H9 (cell line): ENCODE measurements at regions not wholly inside any gene's neighbourhood (a gene's known extent, or its start where the extent isn't known, plus 50 kb on each side); places are given as distances from the start of the nearest gene placed in this dataset.

Experiments
- DNase-seq: peaks from one replicate; pipeline ENCODE4 v3.0.0-alpha.2; 2017
- H2AFZ ChIP-seq: one replicate; pipeline ENCODE4 v1.6.1; 2013; ENCODE audit warnings: mild to moderate bottlenecking, low read length, control low read depth, moderate library complexity
- H2AK5ac ChIP-seq: 2 replicates; pipeline ENCODE4 v1.6.1; 2013; ENCODE audit warnings: low read length, control low read depth, mixed read lengths; ENCODE audit not compliant: insufficient read length
- H2BK120ac ChIP-seq: one replicate; pipeline ENCODE4 v1.6.1; 2013; ENCODE audit warnings: low read depth, mild to moderate bottlenecking, low read length, control low read depth, inconsistent platforms; ENCODE audit not compliant: poor library complexity, severe bottlenecking
- H2BK12ac ChIP-seq: 2 replicates; pipeline ENCODE4 v1.6.1; 2013; ENCODE audit warnings: low read length, control low read depth, mixed read lengths, low read depth; ENCODE audit not compliant: insufficient read length
- H2BK15ac ChIP-seq: 2 replicates; pipeline ENCODE4 v1.6.1; 2013; ENCODE audit warnings: low read depth, low read length, control low read depth
- H2BK20ac ChIP-seq: one replicate; pipeline ENCODE4 v1.6.1; 2013; ENCODE audit warnings: low read depth, mild to moderate bottlenecking, low read length, control low read depth, inconsistent platforms; ENCODE audit not compliant: poor library complexity, severe bottlenecking
- H2BK5ac ChIP-seq: 2 replicates; pipeline ENCODE4 v1.6.1; 2013; ENCODE audit warnings: low read length, control low read depth, mixed read lengths; ENCODE audit not compliant: insufficient read length
- H3K14ac ChIP-seq: 2 replicates; pipeline ENCODE4 v1.6.1; 2013; ENCODE audit warnings: low read length, control low read depth; ENCODE audit not compliant: insufficient read depth
- H3K18ac ChIP-seq: 2 replicates; pipeline ENCODE4 v1.6.1; 2013; ENCODE audit warnings: low read depth, mild to moderate bottlenecking, mixed read lengths, low read length, control low read depth; ENCODE audit not compliant: insufficient read length
- H3K23ac ChIP-seq: 2 replicates; pipeline ENCODE4 v1.6.1; 2013; ENCODE audit warnings: low read length, control low read depth, mixed read lengths, low read depth; ENCODE audit not compliant: insufficient read length
- H3K23me2 ChIP-seq: 2 replicates; pipeline ENCODE4 v1.6.1; 2013; ENCODE audit warnings: low read depth, mild to moderate bottlenecking, mixed read lengths, low read length, control low read depth; ENCODE audit not compliant: insufficient read length, poor library complexity, severe bottlenecking
- H3K27ac ChIP-seq: 2 replicates; pipeline ENCODE4 v1.5.1; 2013; ENCODE audit warnings: low read length, control low read depth, mixed read lengths, low read depth; ENCODE audit not compliant: insufficient read length
- H3K27me3 ChIP-seq: 2 replicates; pipeline ENCODE4 v1.6.1; 2013; ENCODE audit warnings: low read length, control low read depth, inconsistent platforms; ENCODE audit not compliant: insufficient read depth
- H3K4ac ChIP-seq: 2 replicates; pipeline ENCODE4 v1.6.1; 2013; ENCODE audit warnings: low read depth, mild to moderate bottlenecking, control low read depth, inconsistent platforms, low read length, moderate library complexity
- H3K4me1 ChIP-seq: 2 replicates; pipeline ENCODE4 v1.6.1; 2013; ENCODE audit warnings: low read length, control low read depth, inconsistent platforms; ENCODE audit not compliant: insufficient read depth
- H3K4me2 ChIP-seq: 2 replicates; pipeline ENCODE4 v1.6.1; 2013; ENCODE audit warnings: low read length, control low read depth, mixed read lengths; ENCODE audit not compliant: insufficient read length, insufficient read depth
- H3K56ac ChIP-seq: 2 replicates; pipeline ENCODE4 v1.6.1; 2013; ENCODE audit warnings: low read depth, mild to moderate bottlenecking, mixed read lengths, low read length, control low read depth; ENCODE audit not compliant: insufficient read length
- H3K79me1 ChIP-seq: 2 replicates; pipeline ENCODE4 v1.6.1; 2013; ENCODE audit warnings: low read depth, mild to moderate bottlenecking, moderate library complexity, low read length, control low read depth, inconsistent platforms; ENCODE audit not compliant: insufficient read depth, poor library complexity, severe bottlenecking
- H3K79me2 ChIP-seq: 2 replicates; pipeline ENCODE4 v1.6.1; 2013; ENCODE audit warnings: low read length, control low read depth, inconsistent platforms; ENCODE audit not compliant: insufficient read depth
- H3K9ac ChIP-seq: 2 replicates; pipeline ENCODE4 v1.6.1; 2013; ENCODE audit warnings: low read length, control low read depth, mixed read lengths; ENCODE audit not compliant: insufficient read length; ENCODE audit errors: extremely low read depth
- H3K9me3 ChIP-seq: one replicate; pipeline ENCODE4 v1.6.1; 2013; ENCODE audit warnings: low read depth, low read length, inconsistent platforms; ENCODE audit not compliant: control insufficient read depth
- H3T11ph ChIP-seq: one replicate; pipeline ENCODE4 v1.6.1; 2013; ENCODE audit warnings: mild to moderate bottlenecking, low read length, control low read depth, inconsistent platforms
- H4K20me1 ChIP-seq: one replicate; pipeline ENCODE4 v1.6.1; 2013; ENCODE audit not compliant: control insufficient read depth, insufficient read length, insufficient read depth
- H4K5ac ChIP-seq: 2 replicates; pipeline ENCODE4 v1.6.1; 2013; ENCODE audit warnings: low read depth, mild to moderate bottlenecking, mixed read lengths, low read length, control low read depth; ENCODE audit not compliant: insufficient read length
- H4K8ac ChIP-seq: replicated peaks from 2 replicates; pipeline ENCODE4 v1.6.1; 2013; ENCODE audit warnings: low read length, control low read depth, mixed read lengths, low read depth; ENCODE audit not compliant: insufficient read length
- H4K91ac ChIP-seq: 2 replicates; pipeline ENCODE4 v1.6.1; 2013; ENCODE audit warnings: low read depth, mild to moderate bottlenecking, moderate library complexity, mixed read lengths, low read length, control low read depth; ENCODE audit not compliant: insufficient read length
- H3K27ac Mint-ChIP-seq, 3 experiments: 2 replicates in 2 of 3; 3 replicates in 1 of 3; pipeline ENCODE4 v1.8.0; 2020 to 2021; ENCODE audit warnings: mixed read lengths in 3 of 3, mild to moderate bottlenecking in 1 of 3, moderate library complexity in 1 of 3
- H3K27me3 Mint-ChIP-seq: 2 replicates; pipeline ENCODE4 v1.8.0; 2021; ENCODE audit warnings: low read depth, mild to moderate bottlenecking, moderate library complexity, mixed read lengths
- H3K36me3 Mint-ChIP-seq, 3 experiments: 2 replicates in 2 of 3; 3 replicates in 1 of 3; pipeline ENCODE4 v1.8.0; 2020 to 2021; ENCODE audit warnings: low read depth in 3 of 3, mixed read lengths in 3 of 3; ENCODE audit not compliant: insufficient read depth in 1 of 3
- H3K4me1 Mint-ChIP-seq, 2 experiments: 2 replicates each; pipeline ENCODE4 v1.8.0; 2020; ENCODE audit warnings: mixed read lengths in 2 of 2
- H3K4me3 Mint-ChIP-seq, 2 experiments: 2 replicates in 1 of 2; 3 replicates in 1 of 2; pipeline ENCODE4 v1.8.0; 2020 to 2021; ENCODE audit warnings: mild to moderate bottlenecking in 2 of 2, mixed read lengths in 2 of 2, moderate library complexity in 1 of 2
- H3K9me3 Mint-ChIP-seq, 2 experiments: 2 replicates in 1 of 2; 3 replicates in 1 of 2; pipeline ENCODE4 v1.8.0; 2020; ENCODE audit warnings: mild to moderate bottlenecking in 2 of 2, mixed read lengths in 2 of 2, moderate library complexity in 1 of 2
- CTCF ChIP-seq: fragments of 200-600 bp; sonication (generic); conservative IDR thresholded peaks from 3 replicates; pipeline ENCODE4 v1.8.0; 2021; ENCODE audit warnings: antibody characterized with exemption, mild to moderate bottlenecking
- WGBS: extraction: QIAGEN DNeasy Blood & Tissue Kit; methylation state at CpG from one replicate; pipeline ENCODE4 v1.1.7; 2013; ENCODE audit warnings: missing lambda C conversion rate, low lambda C conversion rate, mixed read lengths; ENCODE audit not compliant: insufficient read length; ENCODE audit errors: extremely low coverage; 5-methylcytosine and 5-hydroxymethylcytosine counted together

- Histone ChIP-seq H2AK5ac (no peak overlapping the region), H2BK120ac (no peak overlapping the region), H3K27ac (no peak overlapping the region), H3K27me3 (no peaks in the 10 kb centered on the region), H3K79me2 (no peaks in the 10 kb centered on the region), H3K9ac (no peak overlapping the region), H3K4me1 (no peaks in the 10 kb centered on the region), H3K4ac (no peak overlapping the region), H3K4me2 (no peak overlapping the region), H3K23me2 (no peaks in the 10 kb centered on the region), H2BK20ac (no peak overlapping the region), H3K79me1 (no peaks in the 10 kb centered on the region), H3K23ac (no peak overlapping the region), H2BK15ac (no peak overlapping the region), H3K56ac (no peak overlapping the region), H4K5ac (no peak overlapping the region), H3T11ph (no peak overlapping the region), H4K8ac (no peak overlapping the region), H3K9me3 (no peaks in the 10 kb centered on the region), H2BK5ac (no peak overlapping the region), H2AFZ (no peak overlapping the region), H3K18ac (no peak overlapping the region), H3K14ac (no peak overlapping the region), H2BK12ac (no peak overlapping the region), H4K20me1 (no peaks in the 10 kb centered on the region), H4K91ac (no peak overlapping the region)
- no peak overlapping the region for H3K27ac Mint-ChIP-seq
- no peaks in the 10 kb centered on the region for H3K4me1 Mint-ChIP-seq
- no peaks in the 10 kb centered on the region for H3K36me3 Mint-ChIP-seq
- TF ChIP-seq CTCF, result no peak
- H3K9me3 Mint-ChIP-seq, result no peaks in the 10 kb centered on the region
- H3K27me3 Mint-ChIP-seq, result no peaks in the 10 kb centered on the region
- WGBS, result no CpG with 5 or more reads among the region's 3 CpGs
- DNase-seq, result no peak
- H3K4me3 Mint-ChIP-seq, result no peak overlapping the region
These were observed 172.5 kb downstream of the ANKRD50 start for GRCh38 chr4:124540014-124540413.
